HepG2 (cell line): ENCODE measurements at regions not wholly inside any gene's neighbourhood (a gene's known extent, or its start where the extent isn't known, plus 50 kb on each side); places are given as distances from the start of the nearest gene placed in this dataset.

Experiments
- NR2C2 ChIP-seq: sonication (generic); formaldehyde crosslinking; IDR thresholded peaks from 2 replicates; pipeline ENCODE4 v1.4.0; 2020; ENCODE audit warnings: missing genetic modification reagents, mild to moderate bottlenecking, moderate library complexity, borderline replicate concordance
- TF ChIP-seq, protein P1 (sequence below): sonication (generic); formaldehyde crosslinking; IDR thresholded peaks from 2 replicates; pipeline ENCODE4 v1.4.0; 2020; ENCODE audit warnings: missing genetic modification reagents

DNA sequence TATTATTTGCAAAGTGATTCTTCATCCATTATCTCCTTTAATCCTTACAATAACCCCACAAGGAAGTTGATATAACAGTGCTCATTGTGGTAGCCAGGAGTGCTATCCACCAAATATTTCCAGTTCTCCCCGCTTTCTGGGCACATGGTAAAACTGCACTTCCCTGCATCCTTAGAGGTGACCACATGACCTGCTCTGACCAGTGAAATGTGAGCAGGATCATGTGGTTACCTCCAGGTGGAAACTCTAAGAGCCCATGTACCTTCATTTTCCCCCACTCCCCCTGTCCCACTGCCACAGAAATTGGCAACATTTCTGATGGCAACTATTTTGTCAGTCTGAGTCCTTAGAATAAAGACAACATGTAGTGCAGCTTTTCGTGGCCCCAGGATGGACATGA lies 89.7 kb downstream of the MRPL46 start:
- no peak for TF ChIP-seq NR2C2 (CRISPR knock-in tag)
- TF ChIP-seq, protein P1, sequence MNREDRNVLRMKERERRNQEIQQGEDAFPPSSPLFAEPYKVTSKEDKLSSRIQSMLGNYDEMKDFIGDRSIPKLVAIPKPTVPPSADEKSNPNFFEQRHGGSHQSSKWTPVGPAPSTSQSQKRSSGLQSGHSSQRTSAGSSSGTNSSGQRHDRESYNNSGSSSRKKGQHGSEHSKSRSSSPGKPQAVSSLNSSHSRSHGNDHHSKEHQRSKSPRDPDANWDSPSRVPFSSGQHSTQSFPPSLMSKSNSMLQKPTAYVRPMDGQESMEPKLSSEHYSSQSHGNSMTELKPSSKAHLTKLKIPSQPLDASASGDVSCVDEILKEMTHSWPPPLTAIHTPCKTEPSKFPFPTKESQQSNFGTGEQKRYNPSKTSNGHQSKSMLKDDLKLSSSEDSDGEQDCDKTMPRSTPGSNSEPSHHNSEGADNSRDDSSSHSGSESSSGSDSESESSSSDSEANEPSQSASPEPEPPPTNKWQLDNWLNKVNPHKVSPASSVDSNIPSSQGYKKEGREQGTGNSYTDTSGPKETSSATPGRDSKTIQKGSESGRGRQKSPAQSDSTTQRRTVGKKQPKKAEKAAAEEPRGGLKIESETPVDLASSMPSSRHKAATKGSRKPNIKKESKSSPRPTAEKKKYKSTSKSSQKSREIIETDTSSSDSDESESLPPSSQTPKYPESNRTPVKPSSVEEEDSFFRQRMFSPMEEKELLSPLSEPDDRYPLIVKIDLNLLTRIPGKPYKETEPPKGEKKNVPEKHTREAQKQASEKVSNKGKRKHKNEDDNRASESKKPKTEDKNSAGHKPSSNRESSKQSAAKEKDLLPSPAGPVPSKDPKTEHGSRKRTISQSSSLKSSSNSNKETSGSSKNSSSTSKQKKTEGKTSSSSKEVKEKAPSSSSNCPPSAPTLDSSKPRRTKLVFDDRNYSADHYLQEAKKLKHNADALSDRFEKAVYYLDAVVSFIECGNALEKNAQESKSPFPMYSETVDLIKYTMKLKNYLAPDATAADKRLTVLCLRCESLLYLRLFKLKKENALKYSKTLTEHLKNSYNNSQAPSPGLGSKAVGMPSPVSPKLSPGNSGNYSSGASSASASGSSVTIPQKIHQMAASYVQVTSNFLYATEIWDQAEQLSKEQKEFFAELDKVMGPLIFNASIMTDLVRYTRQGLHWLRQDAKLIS (CRISPR knock-in tag) = no peak
